ENCODE measurements at regions not wholly inside any gene's neighbourhood (a gene's known extent, or its start where the extent isn't known, plus 50 kb on each side); places are given as distances from the start of the nearest gene placed in this dataset.
A peak's percentile ranks its signal among the peaks of the same experiment; 100 is the strongest.
"Not testable (repeated sequence)": the region's sequence is repeated elsewhere in the genome, so short reads cannot be mapped to it uniquely, and the experiment has no call there.

DNA sequence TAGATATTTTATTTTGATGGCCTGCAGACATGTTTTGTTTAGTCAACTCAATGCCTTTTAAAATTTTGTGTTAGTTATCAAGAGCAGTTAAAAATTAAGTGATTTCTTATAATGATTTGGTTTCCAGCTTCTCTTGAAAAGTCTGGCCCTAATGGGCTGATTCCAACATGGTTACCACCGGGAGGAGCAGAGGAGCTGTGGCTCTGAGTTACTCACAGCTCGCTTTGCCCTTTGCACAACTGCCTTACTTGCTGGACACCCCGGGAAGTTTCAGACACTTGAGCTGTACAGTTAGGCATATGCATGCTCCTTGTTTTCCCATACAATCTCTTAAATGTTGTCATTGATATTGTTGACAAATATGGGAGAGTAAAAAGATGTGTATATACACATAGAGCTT lies 173.1 kb upstream of the MMS22L start:
- no peak for DNase-seq

DNA sequence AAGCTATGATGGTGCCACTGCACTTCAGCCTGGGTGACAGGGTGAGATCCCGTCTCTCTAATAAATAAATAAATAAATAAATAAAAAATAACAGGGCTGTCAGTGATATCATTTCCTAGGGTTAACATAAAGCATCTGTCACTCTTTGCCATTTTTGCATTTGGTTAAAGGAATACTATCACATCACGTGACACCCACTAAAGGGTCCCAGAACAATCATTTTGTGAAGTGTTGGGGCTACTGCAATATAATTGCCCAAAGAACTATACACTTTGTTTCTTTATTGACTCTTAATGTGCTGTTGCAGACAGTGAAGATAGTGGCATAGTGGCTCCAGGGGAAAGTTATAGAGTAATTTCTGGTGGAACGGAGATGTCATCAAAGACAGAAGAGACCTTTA lies 176.5 kb upstream of the MMS22L start:
- DNase-seq = no peak

DNA sequence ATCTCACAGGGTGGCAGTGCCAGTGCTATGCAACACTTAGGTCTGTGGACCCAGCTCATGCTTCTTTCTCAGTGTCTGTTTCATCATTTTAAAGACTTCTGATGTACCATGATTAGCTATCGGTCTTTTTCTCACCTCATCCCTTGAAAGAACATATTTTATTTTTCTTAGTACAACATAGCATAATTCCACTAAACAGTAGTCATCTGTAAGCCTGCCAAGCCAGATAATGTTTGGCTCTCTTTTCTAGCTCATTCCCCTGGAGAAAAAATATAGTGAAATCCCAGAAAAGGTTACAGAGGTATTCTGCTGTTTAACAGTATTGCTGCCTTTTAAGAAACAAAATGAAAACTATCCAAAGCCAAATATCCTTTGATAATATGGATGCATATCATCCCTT lies 177.0 kb upstream of the MMS22L start:
- DNase-seq = no peak

DNA sequence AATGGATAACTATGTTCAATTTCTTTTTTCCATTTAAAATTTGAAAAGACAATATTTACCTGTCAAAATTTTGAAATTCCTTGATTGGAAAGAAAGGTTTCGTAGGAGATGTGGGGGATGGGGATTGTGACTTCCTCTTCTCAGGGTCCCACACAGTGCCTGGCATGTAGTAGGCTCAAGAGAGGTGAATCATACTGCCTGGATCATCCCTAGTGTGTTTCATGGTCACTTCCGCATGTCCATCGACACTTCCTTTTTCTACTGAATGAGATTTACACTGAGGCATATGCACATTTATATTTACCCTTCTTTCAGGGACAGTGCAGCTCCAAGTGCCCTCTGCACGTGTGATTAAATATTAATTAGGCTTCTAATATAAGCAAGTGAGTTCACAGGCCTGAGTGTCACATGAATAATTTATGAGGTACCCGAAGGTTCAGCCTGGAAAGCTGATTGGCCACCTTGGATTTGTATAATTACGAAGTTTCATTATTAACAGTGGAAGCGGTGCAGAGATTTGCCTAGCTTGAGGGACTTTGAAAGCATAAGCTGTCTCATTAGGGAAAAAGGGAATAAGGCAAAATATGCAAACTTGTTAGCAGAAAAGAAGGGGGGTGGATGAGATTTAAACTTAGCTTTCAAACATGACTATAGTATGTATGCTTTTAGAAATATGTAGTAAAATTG lies 177.5 kb upstream of the MMS22L start:
- peak; percentile 24 to 50 for DNase-seq

DNA sequence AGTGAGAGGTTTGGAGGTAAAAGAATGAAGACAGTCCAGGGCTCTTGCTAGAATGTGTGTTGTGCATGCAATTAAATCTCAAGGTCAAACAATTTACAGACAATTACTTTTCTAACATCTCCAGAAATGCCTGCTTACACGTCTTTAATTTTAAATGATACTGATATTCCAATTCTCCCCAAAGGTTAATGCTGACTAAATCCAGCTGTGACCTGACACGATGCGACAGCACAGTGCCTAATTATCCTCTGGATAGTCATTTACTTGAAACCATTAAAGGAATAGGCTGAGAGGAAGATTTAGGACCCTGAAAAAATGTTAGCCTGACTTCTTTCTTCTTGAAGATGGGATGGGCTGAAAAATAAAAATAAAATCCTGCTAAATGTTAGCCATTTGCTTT lies 178.2 kb upstream of the MMS22L start:
- DNase-seq = no peak

DNA sequence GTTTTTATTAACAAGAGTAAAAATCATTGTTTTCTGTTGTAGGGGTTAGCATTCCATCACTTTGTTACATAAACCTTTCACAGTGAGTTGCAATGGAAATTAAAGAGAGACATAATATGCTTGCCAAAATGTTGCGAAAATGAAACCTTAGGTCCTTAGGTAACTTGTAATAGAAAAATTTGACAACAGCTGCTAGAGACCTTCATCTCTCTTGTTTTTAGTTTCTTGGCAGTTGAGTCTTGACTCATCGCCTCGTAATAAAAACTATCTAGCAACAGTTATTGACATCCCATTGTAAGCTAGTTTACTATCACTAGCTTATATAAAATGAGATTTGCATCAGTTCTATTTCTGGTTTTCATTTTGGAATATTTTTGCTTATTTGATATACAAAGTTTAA lies 179.0 kb upstream of the MMS22L start:
- DNase-seq = no peak

DNA sequence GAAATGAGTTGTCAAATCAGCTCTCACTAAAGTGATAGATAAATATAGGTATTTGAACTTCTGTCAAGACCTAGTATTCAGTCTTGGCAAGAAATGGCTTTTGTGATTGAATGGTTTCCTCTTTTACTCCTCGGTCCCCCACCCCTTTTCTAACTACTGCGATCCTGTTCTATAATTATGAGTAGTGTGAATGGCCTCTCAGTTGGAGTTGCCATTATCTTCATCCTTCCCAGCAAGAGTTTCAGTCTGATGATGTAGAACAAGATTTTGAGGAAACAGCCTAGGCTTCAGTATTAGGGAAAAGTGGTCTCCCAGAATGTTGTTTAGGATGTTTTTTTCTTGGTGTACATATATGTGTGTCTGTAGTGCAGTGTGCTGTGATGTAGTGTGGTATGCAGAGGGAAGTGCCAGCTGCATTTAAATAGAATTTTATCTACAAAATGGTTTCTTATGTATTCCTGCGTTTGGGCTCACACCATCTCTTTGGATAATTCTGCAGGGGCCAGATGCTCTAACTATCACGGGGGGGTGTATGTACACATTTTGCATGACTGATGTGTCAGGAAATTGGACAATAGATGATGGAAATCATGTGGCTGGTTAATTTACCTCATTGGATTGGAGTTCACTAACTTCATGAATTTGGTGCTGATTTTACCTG lies 180.1 kb upstream of the MMS22L start:
- no peak for DNase-seq

DNA sequence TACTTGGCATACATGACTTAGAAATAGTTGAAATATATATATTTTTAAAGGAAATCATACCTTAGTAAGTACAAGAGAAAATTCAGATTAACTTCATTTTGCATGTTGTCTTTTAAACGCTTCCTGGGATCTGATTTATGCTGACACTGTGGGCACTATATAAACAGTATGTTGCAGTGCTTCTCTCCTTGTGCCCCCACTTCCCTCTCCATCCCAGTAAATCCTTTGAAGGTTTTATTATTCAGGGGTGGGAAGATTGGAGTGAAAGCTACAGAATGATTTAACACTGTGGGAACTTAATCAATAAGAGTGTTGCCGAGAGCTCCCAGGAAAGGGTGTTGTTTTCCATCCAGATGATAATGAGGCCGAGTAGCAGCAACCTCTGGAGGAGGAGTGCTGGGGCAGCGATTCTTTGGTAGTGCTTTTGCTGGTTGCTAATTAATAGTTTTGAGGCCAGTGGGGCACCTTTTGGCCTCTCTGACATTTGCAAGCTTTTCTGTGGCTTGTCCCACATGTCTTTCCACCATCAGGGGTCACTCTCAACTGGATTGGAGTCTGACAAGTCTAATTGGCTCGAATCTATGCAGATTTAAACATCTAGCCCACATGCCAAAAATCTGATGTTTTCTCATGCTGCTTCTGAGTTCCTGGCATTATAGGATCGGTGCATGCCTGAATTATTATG lies 183.0 kb upstream of the MMS22L start:
- no peak for DNase-seq

DNA sequence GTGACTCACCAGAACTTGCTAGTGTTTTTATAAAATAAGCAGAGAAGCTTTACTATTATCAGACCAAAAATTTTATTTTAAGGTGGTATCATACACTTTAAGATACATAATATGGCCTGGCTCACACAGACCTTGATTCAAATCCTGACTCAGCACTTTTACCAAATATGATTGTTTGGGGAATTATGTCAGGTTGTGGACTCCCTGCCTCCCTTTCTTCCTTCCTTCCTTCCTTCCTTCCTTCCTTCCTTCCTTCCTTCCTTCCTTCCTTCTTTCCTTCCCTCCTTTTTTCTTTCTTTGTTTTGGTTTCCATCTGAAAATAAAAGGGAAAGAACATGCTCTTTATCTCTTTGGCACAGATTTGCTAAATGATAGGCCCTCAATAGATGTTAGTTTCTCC lies 186.0 kb upstream of the MMS22L start:
- DNase-seq = no peak

DNA sequence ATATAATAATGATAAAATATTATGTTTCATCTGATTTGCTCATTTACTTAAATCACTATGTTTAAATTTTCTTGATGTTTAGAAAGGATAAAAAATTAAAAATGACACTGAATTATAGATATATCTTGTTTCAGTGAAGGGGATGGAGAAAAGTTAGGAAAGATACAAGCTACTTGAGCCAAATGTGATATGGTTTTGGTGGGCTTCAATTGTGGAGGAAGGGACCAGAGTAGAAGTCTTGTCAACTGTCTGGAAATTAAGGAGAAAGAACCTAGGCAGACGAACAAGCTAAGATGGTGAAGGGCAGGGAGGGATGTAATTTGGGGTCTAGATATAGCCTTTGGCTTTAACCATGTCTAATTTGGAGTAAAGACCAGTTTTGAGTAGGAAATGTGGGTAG lies 186.4 kb upstream of the MMS22L start:
- no peak for DNase-seq

DNA sequence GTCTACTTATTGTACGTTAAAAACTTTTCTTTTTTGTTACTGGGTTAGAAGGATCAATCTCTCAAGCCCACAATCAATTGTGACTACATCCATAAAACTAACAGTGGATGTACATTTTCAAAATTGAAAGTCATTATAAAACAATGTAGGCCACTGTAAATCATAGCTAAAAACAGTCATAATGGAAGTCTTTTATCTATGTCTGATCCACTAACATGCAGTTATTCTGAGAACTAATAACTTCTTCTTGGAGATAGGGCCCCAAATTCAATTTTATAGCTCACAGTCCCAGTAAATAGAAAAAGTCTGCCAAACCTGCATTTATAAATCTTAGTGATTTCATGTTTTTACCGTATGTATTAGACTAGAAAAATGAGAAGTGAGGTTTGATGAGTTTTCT lies 187.3 kb upstream of the MMS22L start:
- no peak for DNase-seq

DNA sequence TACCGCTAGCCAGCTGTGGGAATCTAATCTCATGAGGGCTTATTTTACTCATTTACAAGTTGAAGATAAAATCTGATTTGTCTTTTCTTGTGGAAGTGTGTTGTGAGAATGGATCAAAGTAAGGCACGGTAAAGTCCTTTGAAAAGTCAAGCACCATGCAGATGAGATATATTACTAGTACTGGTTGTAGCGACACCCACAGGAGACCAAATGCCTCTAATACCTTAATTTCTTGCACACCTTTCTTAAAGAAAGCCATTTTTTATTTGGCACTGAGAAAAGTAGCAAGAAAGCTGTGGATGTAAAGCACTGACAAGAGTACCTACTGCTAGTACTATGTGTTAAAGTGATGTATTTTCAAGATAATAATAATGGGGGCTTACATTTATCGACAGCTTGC lies 191.0 kb upstream of the MMS22L start:
- no peak for DNase-seq

DNA sequence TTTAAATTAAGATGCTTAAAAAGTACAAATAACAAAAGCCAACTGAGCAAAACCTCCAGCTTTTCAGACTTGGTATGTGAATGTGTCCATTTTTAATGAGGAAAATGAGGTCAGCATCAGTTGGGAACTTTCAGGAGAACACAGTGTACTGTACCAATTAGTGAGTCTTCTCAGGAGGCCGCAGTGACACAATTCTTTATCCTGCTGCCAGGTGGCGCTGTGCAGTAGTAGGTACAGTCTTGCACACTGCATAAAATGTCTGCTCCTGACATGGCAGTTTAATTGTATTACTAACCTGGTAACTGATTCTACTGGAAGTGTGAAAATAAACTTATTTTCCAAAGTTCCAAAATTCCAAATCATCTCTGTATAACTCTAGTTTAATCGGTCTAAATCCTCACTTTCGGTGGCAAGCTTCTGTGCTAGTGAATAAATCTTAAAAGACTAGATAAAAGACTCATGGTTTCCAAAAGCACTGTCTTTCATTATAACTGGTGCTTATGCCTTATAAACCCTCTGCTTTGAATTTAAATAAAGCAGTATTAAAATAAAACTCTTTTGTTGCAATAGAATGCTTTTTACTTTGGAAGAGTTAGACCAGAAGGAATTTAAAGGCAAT lies 214.8 kb upstream of the MMS22L start:
- DNase-seq = peak; percentile 53 to 72

DNA sequence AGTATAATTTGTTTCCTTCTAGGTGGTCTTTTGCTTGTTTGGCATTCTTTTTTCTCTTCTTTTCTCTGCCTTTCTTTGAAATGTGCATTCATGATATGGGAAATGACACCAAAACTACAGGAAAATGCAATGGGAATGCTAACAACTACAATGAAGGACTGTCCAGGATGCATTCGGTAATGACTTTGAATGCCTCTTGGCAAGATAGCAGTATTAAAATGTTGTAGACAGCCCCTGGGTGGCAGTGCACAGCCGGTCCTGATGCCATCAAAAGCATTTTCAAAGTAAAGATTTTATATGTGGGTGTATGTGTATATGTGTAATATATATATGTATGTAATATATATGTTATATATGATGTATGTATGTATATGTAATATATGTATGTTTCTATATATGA lies 218.8 kb upstream of the MMS22L start:
- no peak for DNase-seq

DNA sequence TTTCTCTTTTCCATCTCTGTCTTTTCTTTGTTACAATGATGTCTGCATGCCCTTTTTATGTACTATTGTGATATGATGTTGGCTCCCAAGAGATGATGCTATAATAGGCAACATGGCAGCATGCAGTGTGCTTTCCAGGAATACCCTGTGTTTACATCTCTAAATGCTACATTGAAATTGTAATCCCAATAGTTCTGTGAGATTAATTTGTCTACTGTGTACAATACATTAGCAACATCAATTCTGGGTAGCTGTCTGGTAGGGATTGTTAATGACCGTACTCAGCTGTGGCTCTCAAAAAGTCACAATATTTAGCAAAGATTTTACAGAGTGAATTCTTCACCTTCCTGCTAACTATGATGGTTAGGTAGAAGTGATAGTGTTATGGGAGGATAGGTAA lies 225.6 kb upstream of the MMS22L start:
- DNase-seq = no peak

DNA sequence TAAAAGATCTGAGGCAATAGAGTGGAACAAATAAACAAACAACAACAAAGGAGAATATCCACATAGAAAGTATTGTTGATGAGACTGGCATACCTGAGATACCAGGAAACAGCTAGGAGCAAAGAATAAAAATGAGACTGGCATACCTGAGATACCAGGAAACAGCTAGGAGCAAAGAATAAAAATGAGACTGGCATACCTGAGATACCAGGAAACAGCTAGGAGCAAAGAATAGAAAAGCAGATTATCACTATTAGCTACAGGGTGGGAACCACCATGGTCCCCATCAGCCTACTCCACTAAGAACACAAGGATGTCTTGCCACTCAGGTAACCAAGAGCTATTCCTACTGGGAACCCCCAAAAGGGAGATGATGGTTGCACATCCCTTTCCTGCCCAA lies 230.2 kb upstream of the MMS22L start:
- not testable (repeated sequence) for DNase-seq

DNA sequence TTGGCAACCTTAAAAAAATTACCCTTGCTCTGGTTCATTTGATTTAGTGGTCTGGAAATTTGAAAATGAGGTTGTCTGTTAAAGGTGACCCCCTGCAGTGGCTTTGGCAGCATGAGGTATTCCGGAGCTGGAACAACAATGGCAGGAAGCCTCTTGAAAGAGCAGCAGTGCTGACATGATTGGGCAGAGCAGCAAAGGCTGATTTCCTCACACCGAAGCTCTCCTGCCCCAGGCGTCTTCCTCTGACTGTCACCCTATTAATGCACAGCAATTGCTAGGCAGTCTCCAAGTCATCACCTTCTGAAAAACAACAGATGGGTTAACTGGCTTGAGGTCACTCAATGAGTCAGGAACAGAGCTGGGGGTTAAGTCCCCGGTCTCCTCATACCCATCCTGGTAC lies 241.8 kb upstream of the MMS22L start:
- DNase-seq = no peak

DNA sequence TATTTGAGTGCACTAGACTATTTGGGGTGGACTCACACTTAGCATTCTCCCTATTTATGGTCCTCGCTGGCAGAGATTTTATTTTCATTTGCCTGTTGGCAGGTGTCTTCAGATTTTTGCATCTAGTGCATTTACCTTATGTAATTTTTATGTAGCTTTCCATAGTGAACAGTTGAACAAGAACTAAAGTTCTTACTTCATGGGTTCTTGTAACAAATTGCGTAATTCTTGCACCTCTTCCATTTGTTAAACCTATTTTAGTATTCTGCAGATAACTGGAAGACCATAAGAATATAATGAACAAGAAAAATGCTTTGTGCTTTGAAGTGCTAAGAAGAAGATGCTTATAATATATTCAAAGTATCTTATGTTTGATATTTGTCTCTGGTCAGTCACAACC lies 252.8 kb upstream of the MMS22L start:
- DNase-seq = no peak

DNA sequence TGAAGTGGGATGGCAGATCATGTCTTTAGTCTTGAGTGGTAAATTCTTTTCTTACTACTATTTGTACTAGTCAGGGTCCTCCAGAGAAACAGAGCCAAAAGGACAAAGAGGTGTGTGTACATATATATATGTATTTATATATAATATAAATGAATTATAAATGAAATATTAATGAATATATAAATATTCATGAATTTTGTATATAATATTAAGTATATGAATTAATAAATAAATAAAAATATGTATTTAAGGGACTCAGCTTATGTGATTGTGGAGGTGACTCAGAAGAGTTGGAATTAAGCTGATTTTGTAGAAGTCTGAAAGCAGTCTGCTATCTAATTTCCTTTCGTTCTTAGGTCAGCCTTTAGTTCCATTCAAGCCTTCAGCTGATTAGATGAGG lies 265.3 kb upstream of the MMS22L start:
- DNase-seq = no peak

DNA sequence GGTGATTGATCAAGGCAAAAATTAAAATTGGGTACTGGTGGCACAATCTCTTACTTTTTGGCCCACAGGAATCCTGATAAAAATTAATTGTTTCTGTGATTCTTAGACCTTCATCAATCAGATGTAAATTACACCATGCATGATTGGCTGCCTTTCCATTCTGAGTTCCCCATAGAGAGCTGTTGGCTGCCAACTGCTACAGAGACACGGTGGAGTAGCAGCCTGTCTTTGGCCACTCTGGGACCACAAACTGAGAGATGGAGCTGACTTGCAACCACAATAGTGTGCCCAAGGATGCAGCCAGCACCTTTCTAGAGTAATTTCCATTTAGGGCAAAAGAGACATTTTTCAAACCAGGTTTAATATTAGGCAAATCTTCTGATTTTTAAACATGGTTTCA lies 274.3 kb upstream of the MMS22L start:
- DNase-seq = no peak

DNA sequence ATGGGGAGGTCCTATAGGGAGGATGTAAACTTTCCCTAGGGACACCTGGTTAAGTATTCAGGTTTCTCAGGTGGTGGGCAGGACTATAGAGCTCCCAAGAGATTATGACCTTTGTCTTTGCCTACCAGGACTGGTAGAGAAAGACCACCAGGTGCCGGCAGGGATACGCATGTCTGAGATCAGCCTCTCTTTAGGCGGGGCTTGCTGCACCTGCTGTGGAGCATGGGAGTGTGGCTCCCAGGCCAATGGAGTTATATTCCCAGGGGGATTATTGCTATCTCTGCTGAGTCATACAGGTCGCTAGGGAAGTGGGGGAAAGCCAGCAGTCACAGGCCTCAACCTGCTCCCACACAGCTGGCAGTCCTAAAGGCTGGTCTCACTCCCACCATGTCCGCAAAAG lies 280.5 kb upstream of the MMS22L start:
- DNase-seq = no peak

DNA sequence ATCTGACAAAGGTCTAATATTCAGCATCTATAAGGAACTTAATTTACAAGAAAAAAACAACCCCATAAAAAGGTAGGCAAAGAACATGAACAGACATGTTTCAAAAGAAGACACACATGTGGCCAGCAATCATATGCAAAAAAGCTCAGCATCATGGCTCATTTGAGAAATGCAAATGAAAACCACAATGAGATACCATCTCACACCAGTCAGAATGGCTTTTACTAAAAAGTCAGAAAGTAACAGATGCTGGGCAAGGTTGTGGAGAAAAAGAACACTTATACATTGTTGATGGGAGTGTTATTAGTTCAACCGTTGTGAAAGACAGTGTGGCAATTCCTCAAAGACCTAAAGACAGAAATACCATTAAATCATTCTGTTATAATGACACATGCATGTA lies 289.9 kb upstream of the MMS22L start:
- DNase-seq = no peak

DNA sequence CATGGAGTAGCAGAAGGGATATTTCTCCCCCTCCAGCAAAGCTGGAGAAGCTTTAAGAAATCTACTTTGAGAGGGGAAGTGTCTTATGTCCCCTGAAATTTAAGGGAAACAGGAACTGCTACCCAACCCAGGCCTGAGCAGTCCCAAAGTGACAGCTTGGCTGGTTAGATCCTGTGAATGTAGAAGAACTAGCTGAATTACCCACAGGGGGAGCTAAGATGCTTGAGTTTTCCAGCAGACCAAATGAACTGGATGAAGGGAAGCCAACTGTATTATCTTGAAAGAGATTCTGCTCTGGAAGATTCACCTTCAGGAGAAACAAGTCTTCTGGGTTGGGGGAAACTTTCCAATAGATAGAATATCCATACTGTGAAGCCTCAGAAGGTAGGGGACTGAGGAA lies 303.3 kb upstream of the MMS22L start:
- DNase-seq = no peak

DNA sequence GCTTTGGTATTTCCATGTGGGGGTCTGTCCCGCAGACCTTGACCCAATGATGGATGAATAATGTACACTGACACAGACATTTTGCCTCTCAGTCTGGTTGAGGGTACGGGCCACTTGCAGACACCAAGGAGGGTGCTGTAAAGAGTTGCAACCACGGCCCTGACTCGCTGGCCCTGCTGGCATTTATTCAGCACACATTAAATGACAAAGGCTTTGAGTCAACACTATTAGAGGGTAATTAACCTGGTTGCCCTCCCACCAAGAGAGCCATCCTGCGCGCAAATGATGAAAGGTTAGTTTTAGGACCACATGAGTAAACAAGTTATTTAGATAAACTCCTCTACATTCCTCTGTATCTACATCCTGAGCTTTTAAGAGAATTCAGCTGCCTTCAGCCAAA lies 308.9 kb upstream of the MMS22L start:
- no peak for DNase-seq
